ENCODE measurements at regions not wholly inside any gene's neighbourhood (a gene's known extent, or its start where the extent isn't known, plus 50 kb on each side); places are given as distances from the start of the nearest gene placed in this dataset.
"Not testable (repeated sequence)": the region's sequence is repeated elsewhere in the genome, so short reads cannot be mapped to it uniquely, and the experiment has no call there.

DNA sequence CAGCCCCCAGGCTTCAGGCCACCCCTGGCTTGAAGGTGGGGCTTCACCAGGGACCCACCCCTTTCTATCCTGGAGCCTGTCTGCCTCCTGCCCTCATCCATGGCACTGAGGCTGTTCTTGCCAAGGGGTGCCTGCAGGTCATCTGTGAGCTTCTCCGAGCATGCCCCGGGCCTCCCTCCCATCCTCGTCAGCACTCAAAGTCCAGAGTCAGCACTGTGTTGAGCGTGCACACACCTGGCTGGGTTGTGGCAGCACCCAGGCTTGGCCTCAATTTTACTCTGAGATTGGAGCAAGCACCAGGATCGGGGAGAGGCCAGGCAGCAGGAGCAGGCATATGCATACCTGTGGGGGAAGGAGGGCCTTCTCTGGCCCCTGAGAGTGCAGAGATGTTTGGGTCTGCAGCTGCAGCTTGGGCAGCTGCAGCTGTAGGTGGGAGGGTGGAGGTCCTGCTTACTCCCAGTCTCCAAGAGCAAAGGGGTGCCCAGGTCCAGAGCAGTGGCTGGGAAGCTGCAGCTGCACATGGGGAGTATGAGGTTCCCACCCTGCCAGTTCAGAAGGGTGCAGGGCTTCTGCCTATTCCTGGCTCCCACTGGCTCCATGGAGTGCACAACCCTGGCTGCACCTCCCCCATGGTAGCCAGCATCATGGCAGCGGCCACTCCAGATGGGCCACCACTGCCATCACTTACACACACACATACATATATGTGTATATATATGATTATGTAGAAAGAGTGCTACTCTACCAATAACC, 488.7 kb downstream of the JRKL start:
- ChIA-PET POLR2A (ENCODE audit: low non-redundant PET) (no interaction called here), CTCF (no interaction called here)
- TF ChIP-seq, protein P1, sequence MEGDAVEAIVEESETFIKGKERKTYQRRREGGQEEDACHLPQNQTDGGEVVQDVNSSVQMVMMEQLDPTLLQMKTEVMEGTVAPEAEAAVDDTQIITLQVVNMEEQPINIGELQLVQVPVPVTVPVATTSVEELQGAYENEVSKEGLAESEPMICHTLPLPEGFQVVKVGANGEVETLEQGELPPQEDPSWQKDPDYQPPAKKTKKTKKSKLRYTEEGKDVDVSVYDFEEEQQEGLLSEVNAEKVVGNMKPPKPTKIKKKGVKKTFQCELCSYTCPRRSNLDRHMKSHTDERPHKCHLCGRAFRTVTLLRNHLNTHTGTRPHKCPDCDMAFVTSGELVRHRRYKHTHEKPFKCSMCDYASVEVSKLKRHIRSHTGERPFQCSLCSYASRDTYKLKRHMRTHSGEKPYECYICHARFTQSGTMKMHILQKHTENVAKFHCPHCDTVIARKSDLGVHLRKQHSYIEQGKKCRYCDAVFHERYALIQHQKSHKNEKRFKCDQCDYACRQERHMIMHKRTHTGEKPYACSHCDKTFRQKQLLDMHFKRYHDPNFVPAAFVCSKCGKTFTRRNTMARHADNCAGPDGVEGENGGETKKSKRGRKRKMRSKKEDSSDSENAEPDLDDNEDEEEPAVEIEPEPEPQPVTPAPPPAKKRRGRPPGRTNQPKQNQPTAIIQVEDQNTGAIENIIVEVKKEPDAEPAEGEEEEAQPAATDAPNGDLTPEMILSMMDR (conservative IDR thresholded peaks at IDR 0.05; ENCODE audit: low read depth) = no peak
- no peak overlapping the region for H3K27ac ChIP-seq
- no peak for DNase-seq (ENCODE audit: low spot score)

DNA sequence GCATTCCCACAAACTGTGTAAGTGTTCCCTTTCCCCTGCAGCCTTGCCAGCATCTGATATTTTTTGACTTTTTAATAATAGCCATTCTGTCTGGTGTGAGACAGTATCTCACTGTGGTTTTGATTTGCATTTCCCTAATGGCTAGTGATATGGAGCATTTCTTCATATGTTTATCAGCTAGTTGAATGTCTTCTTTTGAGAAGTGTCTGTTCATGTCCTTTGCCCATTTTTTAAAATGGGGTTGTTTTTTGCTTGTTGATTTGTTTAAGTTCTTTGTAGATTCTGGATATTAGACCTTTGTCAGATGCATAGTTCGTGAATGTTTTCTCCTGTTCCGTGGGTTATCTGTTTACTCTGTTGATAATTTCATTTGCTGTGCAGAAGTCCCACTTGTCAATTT, 492.8 kb downstream of the JRKL start:
- DNase-seq (ENCODE audit: low spot score); POLR2A ChIA-PET (ENCODE audit: low non-redundant PET); CTCF ChIA-PET; H3K27ac ChIP-seq: not testable (repeated sequence)

DNA sequence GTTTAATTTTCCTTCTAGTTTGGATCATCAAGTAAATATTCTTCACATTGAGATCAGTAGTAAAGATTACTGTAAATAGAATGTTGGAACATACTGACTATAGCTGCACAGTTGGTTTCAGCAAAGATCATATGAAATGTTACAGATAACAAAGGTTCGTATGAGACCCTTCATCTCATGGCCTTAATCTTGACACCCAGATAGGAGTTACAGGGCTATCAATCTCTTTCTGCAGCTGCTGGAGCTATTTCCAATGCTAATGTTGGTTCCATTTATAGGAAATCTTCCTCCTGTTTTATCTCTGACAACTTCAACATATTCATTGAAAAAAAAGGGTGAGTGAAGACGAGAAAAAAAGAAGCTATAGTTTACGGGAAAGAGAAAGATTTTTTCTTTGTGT, 495.6 kb downstream of the JRKL start:
- TF ChIP-seq, protein P1 (conservative IDR thresholded peaks at IDR 0.05; ENCODE audit: low read depth) = no peak
- ChIA-PET POLR2A (ENCODE audit: low non-redundant PET) (no interaction called here), CTCF (no interaction called here)
- no peak overlapping the region for H3K27ac ChIP-seq
- no peak for DNase-seq (ENCODE audit: low spot score)

DNA sequence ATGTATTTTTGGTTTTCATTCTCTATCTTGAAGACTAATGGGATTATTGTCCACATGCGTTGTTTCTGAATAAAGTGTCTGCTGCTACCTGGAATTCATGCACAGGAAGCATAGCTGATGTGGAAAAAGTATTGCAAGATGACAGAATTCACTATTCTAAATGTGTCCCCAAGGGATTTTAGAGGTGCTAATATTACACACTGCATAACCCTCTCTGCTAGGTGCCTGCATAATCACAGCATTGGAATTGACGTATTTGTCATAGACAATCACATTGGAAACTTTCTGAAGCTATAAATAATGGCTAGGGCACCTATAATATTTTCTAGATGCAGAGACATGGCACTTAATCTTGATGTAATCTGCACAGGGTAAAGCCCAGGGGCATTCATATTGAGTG, 496.1 kb downstream of the JRKL start:
- TF ChIP-seq, protein P1 (conservative IDR thresholded peaks at IDR 0.05; ENCODE audit: low read depth) = no peak
- POLR2A ChIA-PET (ENCODE audit: low non-redundant PET) = no interaction called here
- CTCF ChIA-PET = no interaction called here
- no peak overlapping the region for H3K27ac ChIP-seq
- no peak for DNase-seq (ENCODE audit: low spot score)

DNA sequence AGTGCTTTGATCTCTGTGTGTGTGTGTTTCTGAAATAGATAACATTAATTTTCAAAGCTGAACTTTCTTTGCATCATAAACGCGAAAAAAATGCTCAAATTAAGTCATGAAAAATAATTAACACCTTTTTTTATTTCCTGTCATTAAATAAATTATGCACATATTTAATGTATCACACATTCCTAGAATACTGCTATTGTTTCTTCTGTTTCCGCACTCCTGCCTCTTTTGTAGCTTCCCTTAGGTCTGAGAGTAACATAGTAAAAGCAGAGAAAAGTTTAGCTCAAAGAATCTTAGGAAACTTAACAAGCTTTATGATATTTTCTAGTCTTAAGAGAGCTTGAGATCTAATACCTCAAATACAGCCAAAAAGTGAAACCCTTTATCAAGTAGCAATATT, 504.2 kb downstream of the JRKL start:
- no peak overlapping the region for H3K27ac ChIP-seq
- DNase-seq (ENCODE audit: low spot score) = no peak
- ChIA-PET CTCF (interaction anchor here (0.7 kb wide), 1 partner anchor 17 kb away, joined by 4 read pairs; no protein-coding TSS in a partner anchor), POLR2A (ENCODE audit: low non-redundant PET) (no interaction called here)
- TF ChIP-seq, protein P1 (conservative IDR thresholded peaks at IDR 0.05; ENCODE audit: low read depth) = no peak

DNA sequence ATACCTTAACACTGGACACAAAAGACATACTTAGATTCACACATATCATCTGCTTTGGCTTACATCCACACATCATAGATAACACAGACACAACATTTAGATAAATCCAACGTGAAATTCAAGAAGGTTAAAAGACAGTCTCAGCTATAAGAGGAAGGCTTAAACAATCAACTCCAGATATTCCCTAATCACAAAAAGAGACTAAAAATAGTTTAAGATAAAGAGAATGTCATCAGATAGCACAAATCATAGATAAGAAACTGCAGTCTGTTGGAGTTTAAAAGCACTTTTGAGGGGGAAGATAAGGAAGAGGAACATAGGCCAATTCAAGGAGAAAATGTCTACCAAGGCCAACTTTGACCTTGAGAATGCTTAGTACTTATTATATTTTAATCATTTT, 504.8 kb downstream of the JRKL start:
- CTCF ChIA-PET = interaction anchor here (0.7 kb wide), 2 partner anchors 17 to 178 kb away, joined by 3 to 4 read pairs; no protein-coding TSS in a partner anchor
- no peak overlapping the region for H3K27ac ChIP-seq
- POLR2A ChIA-PET (ENCODE audit: low non-redundant PET) = no interaction called here
- TF ChIP-seq, protein P1 (conservative IDR thresholded peaks at IDR 0.05; ENCODE audit: low read depth) = no peak
- DNase-seq (ENCODE audit: low spot score) = no peak

DNA sequence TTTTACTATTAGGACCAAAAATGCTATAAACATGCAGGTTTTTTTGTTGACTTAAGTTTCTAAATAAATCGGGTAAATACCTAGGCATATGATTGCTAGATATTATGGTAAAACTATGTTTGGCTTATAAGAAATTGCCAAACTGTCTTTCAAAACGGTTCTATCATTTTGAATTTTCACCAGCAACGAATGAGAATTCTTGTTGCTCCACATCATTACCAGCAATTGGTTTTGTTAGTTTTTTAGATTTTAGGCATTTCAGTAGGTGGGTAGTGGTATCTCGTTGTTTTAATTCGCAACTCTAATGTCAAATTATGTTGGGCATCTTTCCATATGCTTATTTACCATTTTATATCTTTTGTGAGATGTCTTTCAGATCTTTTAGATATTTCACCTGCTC, 510.2 kb downstream of the JRKL start:
- no peak overlapping the region for H3K27ac ChIP-seq
- DNase-seq (ENCODE audit: low spot score) = no peak
- ChIA-PET POLR2A (ENCODE audit: low non-redundant PET) (no interaction called here), CTCF (no interaction called here)
- TF ChIP-seq, protein P1 (conservative IDR thresholded peaks at IDR 0.05; ENCODE audit: low read depth) = no peak

Data from RWPE1 (cell line).